Inferior parietal cortex (tissue), 1 donor: ENCODE measurements at regions not wholly inside any gene's neighbourhood (a gene's known extent, or its start where the extent isn't known, plus 50 kb on each side); places are given as distances from the start of the nearest gene placed in this dataset.

ENCODE experiments used
- DNase-seq: peaks from one replicate; pipeline ENCODE4 v3.0.0-alpha.2; 2016; ENCODE audit errors: extremely low spot score

DNA sequence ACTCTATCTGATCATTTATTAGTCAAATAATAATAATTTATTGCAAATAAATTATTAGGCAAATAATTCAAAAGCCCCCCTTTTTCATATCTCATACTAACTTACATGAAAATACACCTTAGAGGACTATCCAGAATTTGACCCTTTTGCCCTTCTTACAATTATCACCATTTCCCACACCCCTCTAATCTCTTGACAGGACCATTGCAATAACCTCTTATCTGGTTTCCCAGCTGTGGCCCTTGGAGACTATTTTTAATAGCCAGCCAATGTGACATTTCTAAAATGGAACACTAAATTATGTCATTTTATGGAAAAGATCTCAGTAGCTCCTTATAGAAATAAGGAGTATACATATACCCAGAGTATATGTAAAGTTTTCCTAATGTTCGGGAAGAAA, 588.4 kb upstream of the COX7C start:
- DNase-seq: no peak

DNA sequence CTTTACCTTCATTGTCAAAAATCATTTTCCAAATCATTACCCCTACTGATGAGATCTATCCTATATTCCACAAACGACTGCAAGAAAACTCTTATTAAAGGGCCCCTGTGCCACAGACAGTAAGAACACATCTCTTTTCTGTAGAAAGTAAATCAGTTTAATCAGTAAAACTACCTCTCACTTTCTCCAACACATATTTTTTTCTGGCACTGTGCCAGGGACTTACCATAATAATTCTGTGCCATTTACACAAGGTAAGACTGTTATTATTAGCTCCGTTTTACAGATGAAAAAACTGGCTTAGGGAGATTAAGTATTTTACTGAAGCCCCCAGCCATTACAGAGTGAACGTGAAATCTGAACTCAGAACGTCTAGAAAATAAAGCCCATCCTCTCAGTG, 587.0 kb upstream of the COX7C start:
- no peak for DNase-seq

DNA sequence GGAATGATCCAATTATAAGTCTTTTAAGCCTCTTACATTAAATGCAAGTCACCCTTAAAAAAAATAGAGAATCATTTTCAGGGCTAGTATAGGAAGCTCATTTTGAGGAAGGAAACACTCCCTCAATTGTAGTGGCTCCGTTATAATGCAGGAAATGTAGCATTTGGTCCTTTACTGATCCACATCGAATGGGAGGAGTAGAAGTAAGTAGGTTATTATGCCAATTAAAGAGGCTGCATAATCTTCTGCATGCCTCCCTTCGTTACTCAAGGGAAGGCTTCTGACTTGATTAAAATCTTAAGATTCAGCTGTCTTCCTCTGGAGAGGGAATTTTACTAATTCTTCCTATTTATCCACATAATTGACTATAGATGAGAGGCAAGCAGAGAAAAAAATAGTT, 579.2 kb upstream of the COX7C start:
- DNase-seq: no peak

DNA sequence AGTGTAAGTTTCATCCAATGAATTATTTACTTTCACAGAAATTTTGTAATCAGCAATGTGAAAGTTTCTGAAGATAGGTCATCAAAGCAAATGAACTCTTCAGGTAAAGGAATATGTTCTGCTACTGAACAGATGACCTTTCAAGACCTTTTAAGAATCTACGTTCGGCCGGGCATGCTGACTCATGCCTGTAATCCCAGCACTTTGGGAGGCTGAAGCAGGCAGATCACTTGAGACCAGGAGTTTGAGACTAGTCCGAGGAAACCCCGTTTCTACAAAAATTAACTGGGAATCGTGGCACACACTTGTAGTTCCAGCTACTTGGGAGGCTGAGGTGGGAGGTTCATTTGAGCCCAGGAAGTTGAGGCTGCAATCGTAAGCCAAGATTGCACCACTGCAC, 578.4 kb upstream of the COX7C start:
- DNase-seq: no peak

DNA sequence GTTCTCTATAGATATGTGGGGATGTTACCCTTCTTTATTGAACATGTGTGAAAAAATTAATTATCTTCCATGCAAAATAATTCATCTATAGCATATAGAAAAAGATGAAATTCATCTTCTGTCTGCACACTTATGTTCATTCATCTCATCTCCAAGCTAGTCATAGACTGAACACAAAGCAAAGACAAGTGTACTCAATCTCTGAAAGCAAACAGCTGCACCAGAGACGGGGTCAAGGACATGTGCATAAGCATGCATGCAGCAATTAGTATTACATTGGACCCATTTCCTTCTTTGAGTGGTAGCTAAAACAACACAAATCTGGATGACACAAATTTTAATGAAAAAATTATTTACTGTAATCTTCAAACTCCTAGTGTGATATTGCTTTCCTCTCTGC, 547.0 kb upstream of the COX7C start:
- DNase-seq: no peak

DNA sequence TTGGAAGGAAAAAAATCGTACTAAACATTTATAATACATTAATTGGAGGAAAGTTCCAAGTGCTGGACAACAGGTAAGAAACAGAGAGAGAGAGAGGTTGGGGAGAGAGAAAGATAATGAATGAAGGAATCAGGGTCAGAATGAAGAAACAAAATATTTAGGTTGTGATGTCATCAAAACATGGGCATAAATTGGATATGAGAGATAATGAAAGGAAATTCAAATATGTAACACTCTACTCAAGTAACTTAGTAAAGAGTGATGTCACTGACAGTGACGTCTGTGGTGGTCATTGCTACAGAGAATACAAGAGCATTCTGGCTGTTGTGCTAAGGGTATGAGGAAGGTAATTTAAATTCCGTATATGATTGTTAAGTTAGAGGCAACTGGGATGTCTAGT, 543.4 kb upstream of the COX7C start:
- no peak for DNase-seq

DNA sequence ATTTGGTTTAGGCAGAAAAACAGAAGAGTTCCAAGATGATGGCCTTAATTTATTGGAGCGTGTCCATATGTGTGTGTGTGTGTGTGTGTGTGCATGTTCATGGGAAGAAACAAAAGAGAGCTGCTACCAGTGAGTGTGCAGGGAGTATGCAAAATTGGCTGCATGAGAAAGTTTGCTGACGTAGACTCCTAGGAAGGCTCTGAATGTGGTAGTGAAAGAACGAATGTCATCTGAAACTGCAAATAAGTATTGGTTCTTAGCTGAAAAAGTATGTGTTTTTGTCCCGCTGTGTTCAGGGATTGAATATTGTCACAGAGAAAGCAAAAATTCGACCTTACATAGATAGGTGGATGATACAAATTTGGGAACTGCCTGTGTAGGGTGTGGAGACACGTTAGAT, 542.6 kb upstream of the COX7C start:
- DNase-seq: no peak

DNA sequence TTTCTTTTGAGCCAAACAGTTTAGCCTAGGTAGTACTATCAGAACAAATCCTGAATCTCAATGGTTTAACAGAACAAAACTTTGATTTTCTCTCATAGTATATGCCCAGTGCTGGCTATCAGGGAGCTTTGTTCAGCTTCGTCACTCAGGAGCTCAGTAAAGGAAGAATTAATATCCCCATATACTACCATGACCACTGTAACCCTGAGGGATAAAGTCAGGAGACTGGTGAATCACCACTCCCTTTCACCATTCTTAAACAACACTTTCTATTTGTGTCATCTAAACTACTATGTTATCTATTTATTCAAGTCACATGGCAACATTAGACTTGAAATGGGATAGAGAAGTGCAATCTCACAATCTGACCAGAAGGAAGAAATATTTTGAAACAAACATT, 522.6 kb upstream of the COX7C start:
- no peak for DNase-seq

DNA sequence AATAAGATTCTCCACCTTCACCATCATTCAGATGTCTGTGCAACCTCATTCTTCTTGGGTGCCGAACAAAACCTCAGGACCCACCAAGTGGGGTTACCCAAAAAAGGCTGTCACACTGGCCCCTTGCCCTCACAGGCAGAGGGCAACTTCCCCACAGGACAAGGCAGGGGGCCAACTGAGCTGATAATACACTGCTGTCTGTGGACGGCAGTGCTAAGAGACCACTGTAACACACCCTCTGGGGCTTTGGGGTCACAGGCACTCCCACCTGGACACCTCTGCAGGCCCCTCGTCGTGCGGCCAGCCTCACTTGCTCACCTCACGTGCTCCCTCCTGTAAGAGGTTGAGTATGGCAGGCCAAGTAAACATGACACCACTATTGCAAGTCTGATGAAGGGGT, 515.8 kb upstream of the COX7C start:
- no peak for DNase-seq

DNA sequence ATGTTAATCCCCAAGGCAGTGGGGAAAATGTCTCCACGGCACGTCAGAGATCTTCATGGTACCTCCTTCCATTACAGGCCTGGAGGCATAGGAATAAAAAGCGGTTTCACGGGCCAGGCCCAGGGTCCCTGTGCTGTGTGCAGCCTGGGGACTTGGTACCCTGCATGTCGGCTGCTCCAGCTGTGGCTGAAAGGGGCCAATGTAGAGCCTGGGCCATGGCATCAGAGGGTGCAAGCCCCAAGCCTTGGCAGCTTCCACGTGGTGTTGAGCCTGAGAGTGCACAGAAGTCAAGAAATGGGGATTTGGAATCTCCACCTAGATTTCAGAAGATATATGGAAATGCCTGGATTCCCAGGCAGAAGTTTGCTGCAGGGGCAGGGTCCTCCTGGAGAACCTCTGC, 508.9 kb upstream of the COX7C start:
- no peak for DNase-seq

DNA sequence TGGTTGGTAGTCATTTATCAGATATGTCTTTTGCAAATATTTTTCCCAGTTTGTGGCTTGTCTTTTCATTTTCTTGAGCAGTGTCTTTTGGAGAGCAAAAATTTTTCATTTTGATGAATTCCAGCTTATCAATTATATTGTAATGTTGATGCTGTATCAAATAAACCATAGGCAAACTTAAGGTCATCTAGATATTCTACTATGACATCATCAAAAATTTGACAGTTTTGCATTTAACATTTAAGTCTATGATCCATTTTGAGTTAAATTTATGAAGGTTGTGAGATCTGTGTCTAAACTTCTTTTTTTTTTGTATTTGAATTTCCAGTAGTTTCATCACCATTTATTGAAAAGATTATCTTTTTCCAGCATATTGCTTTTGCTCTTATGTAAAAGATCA, 505.5 kb upstream of the COX7C start:
- DNase-seq: no peak

DNA sequence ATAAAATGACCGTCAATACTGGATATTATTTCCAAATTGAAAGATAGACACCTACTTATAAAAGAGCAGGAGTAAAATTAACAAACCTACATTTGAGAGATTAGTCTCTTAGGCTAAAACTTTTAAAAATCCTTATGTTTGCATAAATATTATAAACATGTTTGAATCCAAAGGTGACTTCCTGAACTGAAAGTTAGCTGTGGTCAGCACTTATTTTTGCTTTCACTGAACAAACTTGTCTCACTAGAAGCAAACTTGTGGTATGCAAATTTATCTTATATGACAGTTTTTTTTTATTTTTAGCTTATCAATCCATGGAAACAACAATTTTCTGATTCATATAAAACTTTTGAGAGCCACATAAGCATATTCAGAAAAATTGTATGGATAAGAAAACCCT, 502.6 kb upstream of the COX7C start:
- no peak for DNase-seq

DNA sequence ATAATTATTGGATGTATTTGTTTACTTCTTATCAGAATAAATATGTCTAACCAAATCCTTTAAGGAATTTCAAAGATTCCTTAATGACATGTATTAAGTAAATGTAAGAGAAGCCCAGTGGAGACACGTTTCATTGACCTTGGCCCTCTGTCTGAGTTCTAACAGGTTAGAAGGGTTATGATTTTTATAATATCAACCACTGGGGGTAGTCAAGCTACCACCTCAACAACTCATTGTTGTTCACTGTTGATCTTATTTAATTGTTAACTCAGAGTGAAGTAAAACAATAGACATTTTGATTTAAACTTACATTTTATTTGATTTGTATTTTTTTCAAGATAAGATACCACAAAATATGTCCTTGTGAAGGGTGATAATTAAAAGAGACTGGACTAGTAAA, 499.2 kb upstream of the COX7C start:
- DNase-seq: no peak

DNA sequence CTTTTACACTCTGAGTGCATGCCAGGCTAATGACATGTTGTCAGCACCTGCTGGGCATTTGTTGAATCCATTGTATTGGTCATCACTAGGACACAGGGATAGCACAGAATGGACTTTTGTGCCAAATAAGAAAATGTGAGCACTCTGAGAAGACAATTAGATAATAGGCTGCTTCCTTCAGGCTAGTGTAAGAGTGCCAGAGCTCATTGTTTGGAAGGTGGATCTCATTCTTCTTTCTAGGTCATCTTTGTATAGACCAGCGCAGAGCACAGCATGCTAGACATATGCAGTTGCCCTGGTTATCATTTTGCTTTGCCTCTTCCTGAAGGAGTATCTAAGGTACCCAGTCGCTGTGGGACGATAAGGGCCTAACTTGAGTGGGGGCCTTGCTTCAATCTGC, 493.4 kb upstream of the COX7C start:
- DNase-seq: no peak

DNA sequence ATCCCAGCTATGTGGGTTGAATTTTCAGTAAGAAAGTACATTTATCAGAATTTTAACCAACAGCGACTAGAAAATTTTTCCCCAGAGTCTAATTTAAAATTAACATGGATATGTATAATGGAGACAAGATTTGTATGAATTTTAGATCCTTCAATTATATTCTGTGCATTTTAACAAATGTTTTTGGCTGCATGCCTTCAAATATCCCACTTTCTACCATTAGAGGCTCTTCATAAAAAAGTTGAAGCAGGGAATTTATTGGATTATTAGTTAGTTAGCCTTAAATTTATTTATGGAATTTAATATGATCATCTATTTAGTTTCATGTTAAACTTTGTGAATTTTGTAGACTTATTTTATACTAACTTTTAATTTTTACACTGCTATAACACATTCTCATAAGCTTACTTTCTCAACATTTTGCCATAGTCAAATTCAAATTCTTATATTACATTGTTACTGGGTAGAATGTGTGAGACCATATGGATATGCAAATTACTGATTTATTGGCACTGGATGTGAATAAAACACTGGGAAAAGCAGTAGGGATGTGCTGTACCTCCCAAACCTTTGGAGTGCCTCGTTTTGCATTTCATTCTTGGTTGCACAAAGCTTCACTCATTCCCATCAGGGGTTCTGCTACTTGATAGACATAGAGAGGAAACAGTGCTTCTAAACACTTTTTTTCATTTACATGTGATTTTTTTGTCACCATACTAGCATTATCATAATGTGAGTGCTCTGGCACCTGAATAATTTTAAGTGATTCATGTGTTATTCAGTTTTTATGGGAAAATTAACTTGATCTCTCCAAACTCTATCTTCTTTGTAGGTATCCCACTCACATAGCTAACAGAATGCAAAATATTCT, 491.8 kb upstream of the COX7C start:
- DNase-seq: peak; percentile 27

DNA sequence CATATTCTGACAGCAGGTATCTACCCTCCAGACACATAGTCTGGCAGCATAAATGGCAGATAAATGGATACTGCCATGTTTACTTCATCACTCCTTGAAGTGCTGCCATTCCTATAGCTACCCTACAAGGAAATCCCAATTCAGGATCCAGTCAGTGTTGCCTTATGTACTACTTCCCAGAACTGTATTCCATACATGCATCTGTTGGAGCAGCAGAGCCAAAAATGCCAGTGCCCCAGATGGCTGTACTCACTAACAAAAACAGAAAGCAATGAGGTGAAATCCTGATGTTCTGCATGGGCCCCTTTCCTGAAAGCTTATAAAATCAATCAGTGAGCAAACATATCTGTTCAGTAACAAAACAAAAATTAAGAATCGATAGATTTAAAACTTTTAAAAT, 490.0 kb upstream of the COX7C start:
- no peak for DNase-seq

DNA sequence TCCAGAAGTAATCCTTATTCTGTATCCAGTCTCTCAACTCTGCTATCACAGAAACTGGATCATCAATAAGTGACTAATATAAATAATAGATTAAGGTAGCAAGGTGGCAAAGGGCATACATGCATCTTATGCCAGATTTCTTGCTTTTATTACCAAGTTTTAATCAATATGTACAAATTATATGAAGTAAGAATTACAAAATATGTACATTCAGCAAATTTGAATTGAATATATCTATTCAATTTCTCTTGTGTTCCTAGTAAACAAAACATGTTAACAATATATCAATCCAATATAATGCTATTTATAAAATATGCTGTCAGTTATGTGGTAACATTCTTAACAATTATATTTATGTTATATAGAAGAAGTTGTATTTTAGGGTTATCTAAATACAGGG, 488.7 kb upstream of the COX7C start:
- DNase-seq: no peak

DNA sequence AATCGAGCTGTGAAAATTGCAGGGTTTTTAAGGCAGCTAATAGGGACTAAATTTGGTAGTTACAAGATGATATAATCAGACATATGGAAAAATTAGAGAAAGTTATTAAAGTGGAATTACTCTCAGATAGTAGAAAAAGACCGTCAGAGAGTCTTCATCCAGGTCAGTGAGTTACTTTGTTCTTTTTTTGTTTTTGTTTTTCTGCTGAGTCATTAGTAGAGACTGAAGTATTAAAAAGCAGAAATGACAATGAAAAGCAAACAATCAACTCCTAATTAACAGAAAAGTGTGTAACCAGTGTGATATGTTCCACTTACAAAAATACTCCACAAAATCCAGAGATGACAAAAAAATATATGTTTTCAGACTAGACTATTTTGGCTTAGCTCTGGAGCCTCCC, 480.4 kb upstream of the COX7C start:
- DNase-seq: no peak

DNA sequence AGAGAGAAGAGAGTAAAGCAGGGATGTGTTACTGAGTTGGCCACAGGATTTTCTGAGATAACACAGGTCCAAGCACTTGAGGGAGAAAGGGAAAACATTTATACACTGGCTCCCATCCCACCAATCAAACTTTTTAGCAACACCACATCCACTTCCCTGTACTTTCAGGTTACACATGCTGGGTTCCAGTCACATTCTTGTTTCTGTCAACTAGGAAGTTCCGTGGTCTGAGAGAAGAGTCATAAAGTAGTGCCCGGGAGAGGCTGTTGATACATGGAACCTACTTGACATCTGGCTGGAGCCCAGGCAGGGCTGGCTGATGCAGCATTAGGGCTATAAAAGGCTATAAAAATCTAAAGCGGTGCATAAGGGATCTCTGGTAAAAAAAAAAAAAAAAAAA, 473.9 kb upstream of the COX7C start:
- no peak for DNase-seq

DNA sequence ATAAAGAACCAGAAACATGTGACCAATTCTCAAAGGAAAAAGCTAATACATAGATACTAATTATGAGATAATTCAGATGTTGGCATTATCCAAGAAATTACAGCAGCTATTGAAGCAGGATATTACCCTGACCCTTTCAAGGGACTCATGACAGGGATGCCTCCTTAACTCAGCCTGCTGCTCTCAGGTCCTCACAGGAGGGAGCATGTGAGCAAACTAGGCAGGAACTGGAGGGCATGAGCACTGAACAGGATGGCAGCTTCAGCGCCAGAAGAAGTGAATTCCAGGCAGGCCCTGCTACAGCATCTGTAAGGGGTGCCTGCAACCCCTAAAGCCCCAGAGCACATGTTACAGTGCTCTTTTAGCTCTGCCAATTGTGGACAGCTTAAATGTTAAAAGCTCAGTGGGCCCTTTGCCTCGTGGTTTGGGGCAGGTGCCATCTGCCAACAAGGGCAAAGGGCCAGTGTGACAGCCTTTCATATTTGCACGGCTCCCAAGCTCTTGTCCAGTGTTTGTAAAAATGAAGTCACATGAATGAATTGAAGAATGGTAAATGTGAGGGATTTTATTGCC, 464.7 kb upstream of the COX7C start:
- no peak for DNase-seq

DNA sequence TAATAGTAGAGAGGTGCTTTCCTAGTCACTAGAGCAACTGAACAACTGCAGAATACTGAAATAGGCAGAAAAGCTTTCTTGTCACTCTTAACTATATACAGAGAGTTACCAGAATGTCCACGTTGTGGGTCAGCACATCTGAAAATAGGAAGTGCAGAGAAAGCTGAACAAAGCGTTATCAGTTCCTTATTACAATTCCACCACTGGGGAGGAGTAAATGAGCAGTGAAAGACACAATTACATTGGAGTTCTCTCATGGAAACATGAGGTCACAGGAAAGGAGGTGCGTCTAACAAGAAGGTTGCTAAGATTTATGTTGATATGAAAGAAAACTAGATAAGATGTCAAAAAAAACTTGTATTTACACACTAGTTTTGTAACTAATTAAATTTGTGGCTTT, 461.9 kb upstream of the COX7C start:
- no peak for DNase-seq

DNA sequence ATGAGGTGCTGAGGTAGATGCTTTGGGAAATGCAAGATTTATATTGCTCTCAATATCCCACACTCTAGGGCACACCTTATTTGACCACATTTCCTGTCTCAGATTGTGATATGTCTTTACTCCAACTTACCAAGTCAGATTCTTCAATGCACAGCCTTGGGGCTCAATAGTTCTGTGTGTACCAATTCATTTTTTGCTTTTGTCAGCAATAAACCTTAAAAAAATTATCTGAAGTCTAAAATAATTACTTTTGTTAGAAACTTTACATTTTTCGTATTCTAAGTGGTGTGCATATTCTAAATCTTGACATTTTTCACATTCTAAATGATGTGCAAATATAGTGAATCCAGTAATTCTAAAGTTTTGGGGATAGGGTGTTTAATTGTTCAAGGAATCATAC, 447.5 kb upstream of the COX7C start:
- no peak for DNase-seq

DNA sequence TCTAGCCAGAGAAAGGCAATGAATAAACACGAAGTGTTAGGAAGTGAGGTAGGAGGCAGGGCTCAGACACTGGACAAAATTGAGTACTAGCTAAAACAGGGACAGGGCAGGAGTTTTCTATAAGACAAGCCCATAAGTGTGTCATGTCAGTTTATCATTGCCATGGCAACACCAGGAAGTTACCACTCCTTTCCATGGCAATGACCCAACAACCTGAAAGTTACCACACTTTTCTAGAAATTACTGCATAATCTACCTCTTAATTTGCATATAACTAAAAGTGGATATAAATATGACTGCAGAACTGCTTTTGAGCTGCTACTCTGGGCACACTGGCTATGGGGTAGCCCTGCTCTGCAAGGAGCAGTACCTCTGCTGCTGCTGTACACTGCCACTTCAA, 442.5 kb upstream of the COX7C start:
- no peak for DNase-seq

DNA sequence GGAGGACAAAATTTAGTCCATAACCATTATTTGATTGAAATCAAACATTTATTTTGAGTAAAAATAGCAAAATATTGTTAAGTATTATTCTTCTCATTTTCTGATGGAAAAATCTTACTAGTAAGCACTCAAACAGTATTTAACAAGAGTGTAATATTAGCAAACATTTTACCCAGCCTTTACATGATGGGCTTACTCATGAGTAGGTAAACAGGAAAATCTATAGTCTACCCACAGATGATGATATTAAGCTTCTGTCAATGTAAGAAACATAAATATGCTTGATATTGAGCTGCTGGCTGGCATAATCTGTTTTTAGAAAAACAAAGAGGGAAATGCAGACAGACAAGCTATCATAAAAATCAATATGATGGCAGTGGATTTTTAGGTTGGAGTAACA, 418.5 kb upstream of the COX7C start:
- DNase-seq: no peak
